Heart left ventricle (tissue), 13 donors: ENCODE measurements at regions not wholly inside any gene's neighbourhood (a gene's known extent, or its start where the extent isn't known, plus 50 kb on each side); places are given as distances from the start of the nearest gene placed in this dataset.

Experiments used
- CTCF ChIP-seq, 12 donors: fragments of 200-600 bp; sonication (generic) in 4 of 12; IDR thresholded peaks; one replicate each; pipeline versions ENCODE4 v1.5.0 to v1.8.0; 2018 to 2022; ENCODE audit warnings: antibody characterized with exemption in 12 of 12, mild to moderate bottlenecking in 5 of 12
- POLR2A ChIP-seq, 2 donors: fragments of 450-650 bp; IDR thresholded peaks; one replicate each; pipeline ENCODE4 v1.6.1; 2017; ENCODE audit warnings: antibody characterized with exemption in 2 of 2, mild to moderate bottlenecking in 2 of 2, moderate library complexity in 2 of 2
- donor health status: ischemic (EF 13 %, LVEDD 7.1; RV severe dilation, severe dysfunction).
- donor health status: DM: no; HTN: yes; CAD: no.
- donor health status: DM: no; HTN: no; CAD: no.
- donor health status: ischemic (EF 25% LVEDD 6.9; RV normal size, moderate dysfunction).
- donor health status: ischemic (EF 25% LVEDD 5.7; RV mildly dilated, moderate dysfunction).
- donor health status: ischemic (EF 35%, LVEDD 5.7; RV mildly dilated, moderate dysfunction).
- donor health status: nonischemic (EF 11% LVEDD 7.7; RV severe dilation, severe dysfunction).
- donor health status: DM: yes; HTN: yes; CAD: no.
- donor health status: PGD.
- donor health status: ischemic (EF 29% LVEDD 5.4; RV normal size, mild dysfunction).
- donor health status: nonischemic (EF 23%, LVEDD 6.1; RV moderate dilation, normal function).

GRCh38 chr2:57981083-57981768 lies 65.4 kb upstream of the VRK2 start:
- TF ChIP-seq CTCF (IDR thresholded peaks at IDR 0.05) (no peak), POLR2A (IDR thresholded peaks at IDR 0.05) (no peak)
